GM21717 (cell line): ENCODE measurements at regions not wholly inside any gene's neighbourhood (a gene's known extent, or its start where the extent isn't known, plus 50 kb on each side); places are given as distances from the start of the nearest gene placed in this dataset.
"Not testable (repeated sequence)": the region's sequence is repeated elsewhere in the genome, so short reads cannot be mapped to it uniquely, and the experiment has no call there.

Experiments
- ATAC-seq: cut with Tn5 transposase; IDR thresholded peaks from one replicate; pipeline ENCODE4 v1.9.1; 2021; ENCODE audit warnings: mild to moderate bottlenecking, moderate library complexity; ENCODE audit not compliant: unreplicated experiment

GRCh38 chr1:209080170-209080781 lies 503.2 kb upstream of the CAMK1G start:
- no peak for ATAC-seq

GRCh38 chr1:209086486-209087192 lies 496.9 kb upstream of the CAMK1G start:
- peak; percentile 89 for ATAC-seq

- no peak for ATAC-seq
These were observed 489.1 kb upstream of the CAMK1G start for GRCh38 chr1:209094384-209094783.

- ATAC-seq = no peak
These were observed 487.6 kb upstream of the CAMK1G start for GRCh38 chr1:209095627-209096595.

- no peak for ATAC-seq
These were observed 483.1 kb upstream of the CAMK1G start for GRCh38 chr1:209100460-209100859.

GRCh38 chr1:209101106-209101505 lies 482.4 kb upstream of the CAMK1G start:
- no peak for ATAC-seq

- ATAC-seq = no peak
These were observed 481.4 kb upstream of the CAMK1G start for GRCh38 chr1:209102120-209102519.

GRCh38 chr1:209102531-209102930 lies 481.0 kb upstream of the CAMK1G start:
- ATAC-seq = no peak

- peak; percentile 71 for ATAC-seq
These were observed 480.4 kb upstream of the CAMK1G start for GRCh38 chr1:209103092-209103491.

GRCh38 chr1:209104646-209105045 lies 478.9 kb upstream of the CAMK1G start:
- no peak for ATAC-seq

- ATAC-seq = no peak
These were observed 477.8 kb upstream of the CAMK1G start for GRCh38 chr1:209105701-209106100.

- no peak for ATAC-seq
These were observed 477.2 kb upstream of the CAMK1G start for GRCh38 chr1:209106237-209106741.

- no peak for ATAC-seq
These were observed 476.7 kb upstream of the CAMK1G start for GRCh38 chr1:209106861-209107260.

GRCh38 chr1:209107535-209107934 lies 476.0 kb upstream of the CAMK1G start:
- peak; percentile 42 for ATAC-seq

- ATAC-seq = no peak
These were observed 474.3 kb upstream of the CAMK1G start for GRCh38 chr1:209109001-209109785.

GRCh38 chr1:209113521-209113920 lies 470.0 kb upstream of the CAMK1G start:
- ATAC-seq = no peak

- ATAC-seq = no peak
These were observed 466.8 kb upstream of the CAMK1G start for GRCh38 chr1:209116705-209117104.

- ATAC-seq = no peak
These were observed 459.9 kb upstream of the CAMK1G start for GRCh38 chr1:209123601-209124000.

GRCh38 chr1:209129091-209129490 lies 454.4 kb upstream of the CAMK1G start:
- not testable (repeated sequence) for ATAC-seq

- no peak for ATAC-seq
These were observed 452.6 kb upstream of the CAMK1G start for GRCh38 chr1:209130886-209131285.
